Activated T-cell treated with anti-CD3 and anti-CD28 coated beads for 1 hour (primary cell): ENCODE measurements at regions not wholly inside any gene's neighbourhood (a gene's known extent, or its start where the extent isn't known, plus 50 kb on each side); places are given as distances from the start of the nearest gene placed in this dataset.
"Not testable (repeated sequence)": the region's sequence is repeated elsewhere in the genome, so short reads cannot be mapped to it uniquely, and the experiment has no call there.

Experiments
- DNase-seq: peaks from one replicate; pipeline ENCODE4 v3.0.0-alpha.2; 2020; ENCODE audit warnings: low read depth

DNA sequence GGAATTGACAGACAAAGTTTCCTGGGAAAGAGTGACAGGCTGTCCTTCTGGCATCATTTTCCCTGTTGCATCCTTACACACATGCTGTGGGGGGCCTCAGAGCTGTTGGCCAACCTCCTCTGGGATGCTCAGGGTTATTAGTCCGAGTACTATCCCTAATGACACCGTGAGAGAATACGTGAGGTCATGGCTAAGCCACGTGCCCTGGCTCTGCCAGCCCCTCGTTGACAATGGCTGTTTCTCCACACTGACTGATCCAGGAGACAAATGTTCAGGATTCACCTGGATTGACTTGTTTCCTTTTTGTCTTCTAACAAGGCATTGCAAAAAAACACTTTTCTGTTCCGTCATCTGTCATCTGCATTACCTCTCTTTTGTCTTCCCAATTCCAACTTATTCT is 604.6 kb downstream of the TFAP2A start:
- no peak for DNase-seq

GRCh38 chr6:9806195-9806594 is 608.7 kb downstream of the TFAP2A start:
- no peak for DNase-seq

DNA sequence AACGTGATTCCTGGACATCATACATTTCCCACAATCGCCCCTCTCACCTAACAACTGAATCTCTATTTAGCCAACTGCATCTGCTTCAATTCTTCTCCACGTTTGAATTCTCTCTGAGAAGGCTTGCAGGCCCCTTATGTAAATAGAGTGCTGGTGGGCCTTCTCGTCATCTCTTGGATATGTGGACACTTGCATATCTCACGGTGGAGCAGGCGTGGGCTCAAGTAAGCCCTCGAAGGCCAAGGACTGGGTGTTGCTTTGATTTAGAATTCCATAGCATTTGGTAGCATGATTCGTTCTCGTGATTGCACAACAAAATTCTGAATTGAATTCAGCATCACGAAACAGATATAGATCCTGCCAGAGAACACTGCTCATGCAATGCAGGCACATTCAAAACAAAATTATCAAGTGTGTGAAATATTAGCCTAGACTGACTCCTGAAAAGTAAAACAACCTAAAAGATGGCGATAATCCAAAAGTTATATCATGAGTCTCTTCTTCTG is 613.6 kb downstream of the TFAP2A start:
- no peak for DNase-seq

DNA sequence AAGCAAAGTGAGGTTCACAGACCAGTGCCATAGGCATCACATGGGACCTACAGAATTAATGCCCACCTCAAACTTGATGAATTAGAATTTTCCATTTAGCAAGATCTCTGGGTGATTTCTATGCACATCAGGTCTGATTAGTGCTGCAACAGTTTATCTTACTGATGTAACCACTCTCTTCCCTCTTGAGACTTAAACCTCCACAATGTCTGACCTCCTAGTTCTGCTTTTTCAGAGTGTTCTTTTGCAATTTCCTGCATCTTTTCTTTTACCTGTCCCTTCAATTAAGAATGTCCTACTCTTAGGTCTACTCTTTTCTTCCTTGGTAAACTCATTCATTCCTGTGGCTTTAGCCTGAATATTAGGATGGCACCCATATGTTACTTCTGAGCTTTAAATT is 615.3 kb downstream of the TFAP2A start:
- no peak for DNase-seq

DNA sequence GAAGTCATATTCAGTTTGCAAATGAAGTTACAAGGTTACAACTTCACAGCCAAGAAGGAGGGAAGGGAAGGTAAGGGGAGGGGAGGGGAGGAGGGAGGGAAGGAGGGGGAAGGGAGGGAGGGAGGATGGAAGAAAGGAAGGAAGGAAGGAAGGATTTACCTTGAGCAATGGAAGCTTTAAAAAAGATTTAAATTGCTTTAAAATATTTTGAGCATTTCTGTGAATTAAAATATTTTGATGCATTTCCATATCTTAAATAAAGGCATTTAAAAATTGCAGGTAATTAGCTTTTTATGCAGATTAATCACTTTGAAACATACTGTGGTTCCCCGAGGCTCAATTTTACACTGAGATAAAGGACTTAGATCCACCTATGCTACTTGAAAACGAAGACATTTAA is 618.0 kb downstream of the TFAP2A start:
- DNase-seq = no peak

GRCh38 chr6:9795880-9796279 is 619.0 kb downstream of the TFAP2A start:
- DNase-seq = no peak

- no peak for DNase-seq
Measured at GRCh38 chr6:9789201-9789600, 625.7 kb downstream of the TFAP2A start.

- DNase-seq = no peak
Measured at GRCh38 chr6:9784786-9785185, 630.1 kb downstream of the TFAP2A start.

- no peak for DNase-seq
Measured at GRCh38 chr6:9783567-9783966, 631.3 kb downstream of the TFAP2A start.

DNA sequence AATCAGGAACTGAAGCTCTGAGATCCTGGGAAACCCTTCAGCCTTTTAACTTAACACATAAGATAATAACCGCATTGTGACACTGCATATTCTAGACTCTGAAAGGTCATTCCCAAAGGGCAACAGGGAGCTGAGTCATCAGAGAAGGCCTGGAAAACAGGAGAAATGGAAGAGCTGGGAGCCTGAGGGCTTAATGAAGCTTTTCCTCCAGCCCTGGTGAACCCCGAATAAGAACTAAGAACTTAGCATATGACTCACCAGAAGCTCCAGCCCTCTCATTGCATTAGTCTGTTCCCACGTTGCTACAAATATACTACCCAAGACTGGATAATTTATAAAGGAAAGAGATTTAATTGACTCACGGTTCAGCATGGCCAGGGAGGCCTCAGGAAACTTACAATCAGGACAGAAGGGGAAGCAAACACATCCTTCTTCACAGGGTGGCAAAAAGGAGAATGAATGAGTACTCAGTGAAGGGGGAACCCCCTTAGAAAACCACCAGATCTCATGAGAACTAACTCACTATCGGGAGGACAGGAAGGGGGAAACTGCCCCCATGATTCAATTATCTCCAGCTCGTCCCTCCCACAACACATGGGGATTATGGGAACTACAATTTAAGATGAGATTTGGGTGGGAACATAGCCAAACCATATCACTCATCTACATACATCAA is 648.5 kb downstream of the TFAP2A start:
- DNase-seq = no peak

GRCh38 chr6:9761220-9761619 is 653.7 kb downstream of the TFAP2A start:
- DNase-seq = no peak

- DNase-seq = no peak
Measured at GRCh38 chr6:9754515-9754914, 660.4 kb downstream of the TFAP2A start.

DNA sequence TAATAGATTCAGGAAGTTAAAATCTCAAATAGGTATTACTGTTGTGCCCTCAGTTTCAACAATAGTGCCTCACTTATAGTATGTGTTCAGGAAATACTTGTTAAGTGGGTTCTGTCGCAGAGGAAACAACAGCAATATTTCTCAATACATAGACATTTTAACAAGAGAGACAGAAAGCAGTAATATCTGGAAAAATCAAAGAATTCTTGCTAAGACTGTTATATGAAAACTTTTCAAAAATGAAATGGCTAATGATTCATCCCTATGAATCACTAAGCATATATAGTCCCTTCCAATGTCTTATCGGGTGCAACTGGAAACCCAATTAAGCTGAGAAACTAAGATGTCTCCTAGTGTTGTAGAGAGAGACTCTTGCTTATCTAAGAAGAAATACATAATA is 668.9 kb downstream of the TFAP2A start:
- no peak for DNase-seq

GRCh38 chr6:9745476-9745875 is 669.4 kb downstream of the TFAP2A start:
- no peak for DNase-seq

DNA sequence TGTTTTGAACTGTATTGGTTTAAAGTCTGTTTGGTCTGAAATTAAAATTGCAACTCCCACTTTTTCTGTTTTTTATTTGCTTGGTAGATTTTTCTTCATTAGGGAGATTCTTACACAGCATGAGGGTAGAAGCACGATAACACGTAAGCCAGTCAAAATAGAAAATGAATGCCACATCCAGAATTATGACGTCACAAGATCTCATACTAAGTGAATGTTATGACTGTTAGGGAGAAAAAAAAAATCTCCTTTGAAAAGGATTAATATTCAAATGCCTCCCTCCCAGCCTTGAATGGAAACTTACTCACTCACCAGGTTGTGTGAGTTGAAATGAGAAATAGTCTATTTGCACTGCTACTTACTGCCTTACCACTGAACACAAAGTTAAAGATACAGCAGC is 670.8 kb downstream of the TFAP2A start:
- no peak for DNase-seq

DNA sequence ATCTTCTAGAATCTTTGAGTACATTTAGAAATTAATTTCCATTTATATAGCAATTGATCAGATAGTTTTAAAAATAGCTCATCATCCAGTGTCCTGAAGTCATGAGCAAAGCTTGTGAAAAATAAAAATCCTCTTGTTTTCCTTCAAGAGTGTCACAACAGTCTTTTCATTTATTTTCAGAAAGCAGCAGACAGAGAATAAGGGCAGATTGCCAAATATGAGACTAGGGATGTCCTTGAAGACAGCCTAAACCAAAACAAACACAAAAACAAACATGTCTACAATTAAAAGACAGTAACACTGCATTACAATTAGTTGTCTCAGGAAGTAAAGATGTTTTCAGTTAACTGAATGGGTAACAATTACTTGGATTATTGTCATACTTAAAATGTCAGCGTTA is 682.8 kb downstream of the TFAP2A start:
- no peak for DNase-seq

DNA sequence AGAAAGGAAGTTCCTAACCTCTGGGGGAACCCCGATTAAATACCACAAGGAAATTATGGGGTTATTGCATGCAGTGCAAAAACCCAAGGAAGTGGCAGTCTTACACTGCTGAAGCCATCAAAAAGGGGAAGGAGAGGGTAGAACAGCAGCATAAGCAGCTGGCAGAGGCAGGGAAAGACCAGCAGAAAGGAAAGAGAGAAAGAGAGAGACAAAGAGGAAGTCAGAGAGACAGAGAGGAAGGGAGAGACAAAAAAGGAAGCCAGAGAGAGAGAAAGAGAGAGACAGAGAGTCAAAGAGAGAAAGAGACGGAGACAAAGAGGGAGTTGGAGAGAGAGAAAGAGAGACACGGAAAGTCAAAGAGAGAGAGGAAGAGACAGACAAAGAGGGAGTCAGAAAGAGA is 689.1 kb downstream of the TFAP2A start:
- DNase-seq = not testable (repeated sequence)

DNA sequence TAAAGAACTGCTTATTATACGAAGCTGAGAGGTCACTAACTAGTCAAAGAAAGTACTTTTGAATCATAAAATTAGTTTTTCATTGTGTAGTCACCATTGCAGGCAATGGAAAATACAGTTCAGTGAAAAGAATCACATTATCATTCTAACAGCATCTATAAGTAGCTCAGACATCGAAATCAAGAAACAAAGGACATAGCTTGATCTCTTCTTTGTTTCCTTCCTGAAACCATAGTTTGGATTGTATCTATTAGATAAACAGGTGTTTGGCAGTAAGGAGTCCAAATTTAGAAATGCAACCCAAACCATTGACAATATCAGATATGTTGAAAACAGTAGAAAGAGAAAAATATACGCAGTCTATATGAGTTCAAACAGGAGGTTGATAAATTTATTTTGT is 697.3 kb downstream of the TFAP2A start:
- DNase-seq = no peak

DNA sequence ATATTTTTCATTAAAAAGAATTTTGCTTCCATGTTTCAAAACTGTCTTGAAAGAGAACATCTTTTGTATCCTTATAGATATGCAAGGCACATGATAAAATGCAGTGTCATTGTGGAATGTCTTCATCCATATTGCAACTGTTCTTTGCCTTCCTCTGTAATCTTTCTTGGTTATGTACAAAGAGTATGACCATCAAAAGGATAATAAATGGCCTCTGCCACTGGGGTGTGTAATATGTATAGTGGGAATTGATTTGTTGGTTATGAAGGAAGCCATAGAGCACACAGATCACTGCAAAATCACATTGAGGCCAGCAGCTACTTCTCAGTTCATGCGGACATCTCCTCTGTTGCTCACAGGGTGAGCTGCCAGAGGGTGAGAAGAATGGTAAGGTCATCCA is 703.5 kb downstream of the TFAP2A start:
- no peak for DNase-seq

- DNase-seq = no peak
Measured at GRCh38 chr6:9710574-9710973, 704.3 kb downstream of the TFAP2A start.

DNA sequence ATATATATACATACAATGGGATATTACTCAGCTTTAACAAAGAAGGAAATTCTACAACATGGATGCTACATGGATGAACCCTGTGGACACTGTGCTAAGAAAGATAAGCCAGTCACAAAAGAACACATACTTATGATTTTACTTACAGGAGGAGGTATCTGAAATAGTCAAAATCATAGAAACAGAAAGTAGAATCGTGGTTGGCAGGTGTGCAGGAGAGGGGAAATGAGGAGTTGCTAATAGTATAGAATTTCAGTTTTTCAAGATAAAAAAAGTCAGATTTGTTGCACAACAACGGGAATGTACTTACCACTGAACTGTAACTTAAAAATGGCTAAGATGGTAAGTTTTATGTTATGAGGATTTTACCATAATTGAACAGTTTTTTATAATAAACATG is 706.3 kb downstream of the TFAP2A start:
- no peak for DNase-seq

DNA sequence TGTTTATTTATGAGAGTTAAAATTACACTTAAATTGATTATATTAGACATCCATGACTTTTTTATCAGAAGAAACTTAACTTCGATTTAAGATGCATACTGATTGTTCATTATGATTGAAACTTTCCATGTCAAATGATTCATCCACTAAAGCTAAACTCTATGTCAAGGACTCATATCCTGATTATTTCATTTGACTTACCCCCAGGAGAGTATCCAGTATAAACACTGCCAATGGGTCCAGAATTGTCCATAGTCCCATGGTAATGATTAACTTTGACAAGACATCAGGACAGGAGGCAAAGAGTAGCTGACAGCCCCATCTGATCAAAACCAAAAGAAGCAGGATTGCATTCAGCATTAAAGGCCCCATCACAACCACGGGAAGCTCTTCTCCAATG is 709.9 kb downstream of the TFAP2A start:
- no peak for DNase-seq

DNA sequence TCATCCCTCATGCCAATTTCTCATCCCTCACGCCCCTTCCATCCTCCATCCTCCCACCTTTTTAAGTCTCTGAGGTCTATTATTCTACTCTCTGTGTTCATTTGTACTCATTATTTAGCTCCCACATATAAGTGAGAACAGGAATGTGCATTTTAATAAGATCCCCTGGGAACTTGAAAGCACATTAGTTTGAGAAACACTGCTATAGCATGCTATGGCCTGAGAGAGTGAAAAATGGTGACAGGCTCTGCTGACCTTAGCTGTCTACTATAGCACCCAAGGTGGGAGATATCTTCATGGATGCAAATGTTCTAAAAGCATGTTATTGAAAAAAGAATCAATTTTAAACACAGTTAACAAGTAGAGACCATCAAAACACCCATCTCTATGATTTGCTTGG is 712.0 kb downstream of the TFAP2A start:
- DNase-seq = no peak

- DNase-seq = no peak
Measured at GRCh38 chr6:9699888-9700287, 715.0 kb downstream of the TFAP2A start.
